KMS-11 (cell line): ENCODE measurements at regions not wholly inside any gene's neighbourhood (a gene's known extent, or its start where the extent isn't known, plus 50 kb on each side); places are given as distances from the start of the nearest gene placed in this dataset.
A peak's percentile ranks its signal among the peaks of the same experiment; 100 is the strongest.

Experiments
- H2AFZ ChIP-seq: fragments of 200-600 bp; sonication (generic); 2 replicates; pipeline ENCODE4 v1.6.1; 2016; ENCODE audit warnings: antibody characterized with exemption, mixed run types, low read depth
- H3K27ac ChIP-seq: fragments of 200-600 bp; sonication (generic); 2 replicates; pipeline ENCODE4 v1.6.1; 2016; ENCODE audit warnings: mild to moderate bottlenecking, mixed run types
- H3K27me3 ChIP-seq: fragments of 200-600 bp; sonication (generic); 2 replicates; pipeline ENCODE4 v1.6.1; 2017; ENCODE audit warnings: mild to moderate bottlenecking, low read depth, mixed run types, moderate library complexity; ENCODE audit not compliant: insufficient read depth
- H3K36me3 ChIP-seq: fragments of 200-600 bp; sonication (generic); 2 replicates; pipeline ENCODE4 v1.6.1; 2017; ENCODE audit warnings: mild to moderate bottlenecking, mixed run types; ENCODE audit not compliant: insufficient read depth
- H3K4me1 ChIP-seq: fragments of 200-600 bp; sonication (generic); 2 replicates; pipeline ENCODE4 v1.6.1; 2016; ENCODE audit warnings: mild to moderate bottlenecking, low read depth, mixed run types; ENCODE audit not compliant: poor library complexity, severe bottlenecking
- H3K4me2 ChIP-seq: fragments of 200-600 bp; sonication (generic); 2 replicates; pipeline ENCODE4 v1.7.0; 2016; ENCODE audit warnings: mild to moderate bottlenecking, mixed run types
- H3K4me3 ChIP-seq: fragments of 200-600 bp; sonication (generic); IDR thresholded peaks from 2 replicates; pipeline ENCODE4 v1.6.1; 2017; ENCODE audit warnings: low read depth, low read length, mixed read lengths; ENCODE audit not compliant: insufficient read depth
- H3K79me2 ChIP-seq: fragments of 200-600 bp; sonication (generic); 2 replicates; pipeline ENCODE4 v1.6.1; 2016; ENCODE audit warnings: low read depth, mixed run types; ENCODE audit not compliant: insufficient read depth
- H3K9ac ChIP-seq: fragments of 200-600 bp; sonication (generic); 2 replicates; pipeline ENCODE4 v1.6.1; 2016; ENCODE audit warnings: mild to moderate bottlenecking, mixed run types
- H4K20me1 ChIP-seq: fragments of 200-600 bp; sonication (generic); 2 replicates; pipeline ENCODE4 v1.6.1; 2016; ENCODE audit warnings: mild to moderate bottlenecking, mixed run types; ENCODE audit not compliant: insufficient read depth
- TF ChIP-seq, protein P1 (sequence below): fragments of 200-600 bp; sonication (generic); conservative IDR thresholded peaks from 2 replicates; pipeline ENCODE4 v1.6.1; 2017; ENCODE audit warnings: low read depth, mild to moderate bottlenecking, antibody characterized with exemption, low read length, moderate library complexity, mixed read lengths

DNA sequence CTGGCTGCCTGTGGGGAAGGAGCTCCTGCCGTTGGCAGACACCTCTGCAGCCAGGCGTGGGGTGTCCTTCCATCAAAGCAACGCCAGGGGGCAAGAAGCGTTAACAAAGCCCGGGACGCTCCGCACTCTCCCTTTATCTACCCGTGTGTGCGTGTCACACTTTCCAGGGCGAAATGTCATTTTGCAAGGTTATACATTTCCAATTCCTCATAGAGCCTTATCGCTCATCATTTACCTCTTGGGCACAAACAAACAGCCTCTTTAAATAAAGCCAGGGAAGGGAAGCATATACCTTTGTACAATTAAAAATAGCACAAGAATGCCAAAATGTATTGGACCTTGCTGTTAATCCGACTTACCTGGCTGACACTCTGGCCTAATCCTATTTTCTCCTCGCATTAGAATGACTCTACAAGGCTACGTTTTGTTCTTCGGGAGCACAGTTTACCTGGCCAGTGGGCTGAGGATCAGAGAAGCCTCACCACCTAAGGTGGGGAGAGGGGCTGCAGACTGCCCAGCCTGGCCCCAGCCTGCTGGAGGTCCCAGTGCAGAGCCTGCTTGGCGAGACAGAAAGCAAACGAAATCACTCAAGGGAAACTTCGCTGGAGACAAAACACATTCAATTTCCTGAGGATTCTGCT is 77.6 kb upstream of the EN2 start:
- TF ChIP-seq, protein P1, sequence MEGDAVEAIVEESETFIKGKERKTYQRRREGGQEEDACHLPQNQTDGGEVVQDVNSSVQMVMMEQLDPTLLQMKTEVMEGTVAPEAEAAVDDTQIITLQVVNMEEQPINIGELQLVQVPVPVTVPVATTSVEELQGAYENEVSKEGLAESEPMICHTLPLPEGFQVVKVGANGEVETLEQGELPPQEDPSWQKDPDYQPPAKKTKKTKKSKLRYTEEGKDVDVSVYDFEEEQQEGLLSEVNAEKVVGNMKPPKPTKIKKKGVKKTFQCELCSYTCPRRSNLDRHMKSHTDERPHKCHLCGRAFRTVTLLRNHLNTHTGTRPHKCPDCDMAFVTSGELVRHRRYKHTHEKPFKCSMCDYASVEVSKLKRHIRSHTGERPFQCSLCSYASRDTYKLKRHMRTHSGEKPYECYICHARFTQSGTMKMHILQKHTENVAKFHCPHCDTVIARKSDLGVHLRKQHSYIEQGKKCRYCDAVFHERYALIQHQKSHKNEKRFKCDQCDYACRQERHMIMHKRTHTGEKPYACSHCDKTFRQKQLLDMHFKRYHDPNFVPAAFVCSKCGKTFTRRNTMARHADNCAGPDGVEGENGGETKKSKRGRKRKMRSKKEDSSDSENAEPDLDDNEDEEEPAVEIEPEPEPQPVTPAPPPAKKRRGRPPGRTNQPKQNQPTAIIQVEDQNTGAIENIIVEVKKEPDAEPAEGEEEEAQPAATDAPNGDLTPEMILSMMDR, result peak; percentile 86
- Histone ChIP-seq H3K4me2 (no peak overlapping the region), H3K4me3 (no peak overlapping the region), H3K9ac (no peak overlapping the region), H3K79me2 (no peaks in the 10 kb centered on the region), H3K4me1 (no peaks in the 10 kb centered on the region), H3K36me3 (no peaks in the 10 kb centered on the region), H3K27ac (no peak overlapping the region), H2AFZ (no peak overlapping the region), H4K20me1 (no peaks in the 10 kb centered on the region), H3K27me3 (peaks cover 73% of the 10 kb centered on the region; the same call in 1 of the 2 replicates)

DNA sequence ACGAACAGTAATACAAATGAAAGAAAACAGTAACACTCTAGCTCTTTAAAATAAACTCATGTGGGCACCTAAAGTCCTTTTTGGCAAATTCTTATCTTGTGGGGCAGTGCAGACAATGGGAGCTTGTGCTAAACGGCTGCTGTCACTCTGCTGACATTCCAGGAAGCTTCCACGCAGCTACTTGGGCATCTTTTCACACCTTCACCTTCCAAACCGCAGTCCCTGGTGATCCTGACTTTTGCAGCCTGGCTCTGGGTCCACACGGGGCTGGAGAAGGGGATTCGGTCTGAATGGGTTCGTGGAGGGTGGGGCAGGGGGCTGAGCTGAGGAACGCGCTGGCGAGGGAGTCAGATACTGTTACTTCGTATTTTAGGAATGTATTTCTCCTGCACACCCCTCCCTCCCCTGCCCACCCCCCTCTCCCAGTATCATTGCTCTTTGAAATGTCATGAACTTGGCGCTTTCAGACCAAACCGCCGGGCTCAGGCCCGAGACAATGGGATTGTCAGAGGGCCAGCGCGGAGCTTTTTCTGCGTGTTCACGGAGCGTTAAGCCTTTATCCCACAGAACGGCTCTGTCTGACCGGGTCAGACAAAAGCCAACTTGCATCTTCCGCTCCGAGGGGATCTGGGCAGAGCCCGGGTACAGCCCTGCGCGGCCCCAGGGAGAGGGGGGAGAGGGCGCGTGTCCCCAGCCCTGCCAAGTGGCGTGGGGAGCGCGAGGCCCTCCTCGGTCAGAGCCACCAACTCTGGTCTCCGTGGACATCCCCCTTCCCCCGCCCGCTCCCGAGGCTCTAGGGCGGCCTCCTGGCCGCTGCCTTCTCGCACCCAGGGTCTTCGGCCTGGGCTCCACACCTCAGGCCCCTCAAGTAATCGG is 76.7 kb upstream of the EN2 start:
- Histone ChIP-seq H3K27ac (no peak overlapping the region), H3K4me2 (no peak overlapping the region), H3K4me1 (no peaks in the 10 kb centered on the region), H2AFZ (no peak overlapping the region), H3K9ac (no peak overlapping the region), H4K20me1 (no peaks in the 10 kb centered on the region), H3K4me3 (no peak overlapping the region), H3K27me3 (peaks cover 74% of the 10 kb centered on the region; the same call in 1 of the 2 replicates), H3K36me3 (no peaks in the 10 kb centered on the region), H3K79me2 (no peaks in the 10 kb centered on the region)
- TF ChIP-seq, protein P1, result no peak

DNA sequence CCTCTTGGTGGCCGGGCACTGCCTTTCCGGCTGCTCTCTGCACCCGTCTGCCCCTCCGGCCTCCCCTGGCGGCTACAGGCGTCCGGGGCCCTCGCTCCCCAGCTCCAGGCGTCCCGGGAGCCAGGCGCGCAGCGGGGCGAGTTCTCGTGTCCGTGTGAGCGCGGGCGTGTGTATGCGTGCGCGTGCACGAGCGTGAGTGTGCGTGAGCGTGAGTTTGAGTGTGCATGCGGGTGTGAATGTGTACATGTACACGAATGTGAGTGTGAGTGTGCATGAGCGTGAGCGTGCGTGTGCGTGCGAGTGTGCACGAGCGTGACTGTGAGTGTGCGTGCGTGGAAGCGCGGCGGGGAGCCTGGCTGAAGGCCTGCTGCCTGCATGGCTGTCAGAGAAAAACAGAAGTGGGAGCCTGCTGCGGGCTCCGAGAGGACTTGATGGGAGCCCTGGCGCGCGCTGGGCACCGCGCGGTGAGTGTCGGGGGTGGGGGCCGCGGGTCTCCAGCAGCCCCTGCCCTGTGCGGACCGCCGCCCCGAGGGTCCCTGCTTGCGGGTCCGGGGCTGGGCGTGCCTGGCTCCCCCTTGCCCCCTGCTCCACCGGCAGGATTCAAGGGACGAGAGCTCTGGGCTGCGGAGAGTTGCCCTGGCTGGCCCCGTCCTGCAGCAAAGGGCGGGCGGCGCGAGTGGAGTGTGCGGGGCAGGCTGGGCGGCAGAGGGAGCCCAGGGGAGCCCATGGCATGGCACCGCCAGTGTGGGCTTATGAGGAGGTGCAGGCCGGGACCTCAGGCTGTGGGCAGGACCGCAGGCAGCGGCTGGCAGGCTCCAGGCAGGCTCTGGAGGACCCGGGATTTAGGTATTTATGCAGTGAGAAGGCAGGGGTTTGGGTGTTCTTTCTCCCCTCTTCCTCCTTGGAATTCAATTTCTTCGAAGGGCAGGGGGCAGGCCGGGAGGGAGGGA is 75.8 kb upstream of the EN2 start:
- Histone ChIP-seq H3K4me2 (no peak overlapping the region), H3K36me3 (no peaks in the 10 kb centered on the region), H3K4me3 (no peak overlapping the region), H3K4me1 (no peaks in the 10 kb centered on the region), H2AFZ (no peak overlapping the region), H3K27ac (no peak overlapping the region), H3K27me3 (peaks cover 76% of the 10 kb centered on the region; the same call in 1 of the 2 replicates), H3K9ac (no peak overlapping the region), H4K20me1 (no peaks in the 10 kb centered on the region), H3K79me2 (no peaks in the 10 kb centered on the region)
- TF ChIP-seq, protein P1, result no peak

DNA sequence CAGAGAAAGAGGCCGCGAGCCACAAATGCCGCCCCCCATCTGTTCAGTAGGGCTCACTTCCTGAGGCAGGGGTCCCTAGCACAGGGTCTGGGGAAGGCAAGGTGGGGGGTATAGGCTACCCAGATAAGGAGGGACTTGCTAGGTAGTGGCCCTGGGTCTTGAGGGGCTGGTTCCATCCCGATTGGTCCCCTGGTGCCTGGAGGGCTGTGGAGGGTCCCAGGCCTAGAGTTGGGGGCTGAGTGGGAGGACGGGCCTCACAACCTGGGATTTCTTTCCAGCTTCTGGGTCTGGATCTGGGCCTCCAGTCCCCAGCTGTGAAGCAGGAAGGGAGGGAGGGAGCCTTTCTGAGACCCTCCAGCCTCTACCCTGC is 75.1 kb upstream of the EN2 start:
- Histone ChIP-seq H3K36me3 (no peaks in the 10 kb centered on the region), H2AFZ (no peak overlapping the region), H3K79me2 (no peaks in the 10 kb centered on the region), H3K4me2 (no peak overlapping the region), H4K20me1 (no peaks in the 10 kb centered on the region), H3K9ac (no peak overlapping the region), H3K27ac (no peak overlapping the region), H3K4me1 (no peaks in the 10 kb centered on the region), H3K27me3 (peaks cover 78% of the 10 kb centered on the region), H3K4me3 (no peak overlapping the region)
- TF ChIP-seq, protein P1, result no peak
